ENCODE measurements at regions not wholly inside any gene's neighbourhood (a gene's known extent, or its start where the extent isn't known, plus 50 kb on each side); places are given as distances from the start of the nearest gene placed in this dataset.

DNA sequence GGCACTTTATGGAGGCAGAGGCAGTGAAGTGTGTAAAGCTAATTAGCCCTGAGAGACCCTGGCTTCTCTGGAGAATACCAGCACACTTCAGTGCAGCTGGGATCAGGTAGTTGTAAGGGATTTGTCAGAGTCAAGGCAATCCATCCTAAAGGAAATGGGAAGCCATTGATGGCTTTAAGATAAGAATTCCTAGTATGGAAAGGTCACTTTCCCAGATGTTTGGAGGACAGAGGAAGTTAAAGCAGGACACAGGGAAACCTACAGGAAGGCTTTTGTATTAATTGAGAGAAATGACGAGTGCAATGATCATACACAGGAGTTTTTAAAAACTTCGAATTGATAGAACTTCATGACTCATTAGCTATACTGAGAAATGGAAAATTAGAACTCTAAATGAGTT, 254.4 kb downstream of the SLC16A7 start:
- H4K20me1 ChIP-seq (ENCODE audit: insufficient read depth) = no peaks in the 10 kb centered on the region
- TF ChIP-seq SIN3A (IDR thresholded peaks at IDR 0.05; ENCODE audit: low read depth) (no peak), SRF (IDR thresholded peaks at IDR 0.05; ENCODE audit: low read depth) (no peak), RAD21 (IDR thresholded peaks at IDR 0.05; ENCODE audit: low read depth) (no peak)
- TF ChIP-seq, protein P1, sequence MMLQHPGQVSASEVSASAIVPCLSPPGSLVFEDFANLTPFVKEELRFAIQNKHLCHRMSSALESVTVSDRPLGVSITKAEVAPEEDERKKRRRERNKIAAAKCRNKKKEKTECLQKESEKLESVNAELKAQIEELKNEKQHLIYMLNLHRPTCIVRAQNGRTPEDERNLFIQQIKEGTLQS (IDR thresholded peaks at IDR 0.05) = no peak
- TF ChIP-seq, protein P2, sequence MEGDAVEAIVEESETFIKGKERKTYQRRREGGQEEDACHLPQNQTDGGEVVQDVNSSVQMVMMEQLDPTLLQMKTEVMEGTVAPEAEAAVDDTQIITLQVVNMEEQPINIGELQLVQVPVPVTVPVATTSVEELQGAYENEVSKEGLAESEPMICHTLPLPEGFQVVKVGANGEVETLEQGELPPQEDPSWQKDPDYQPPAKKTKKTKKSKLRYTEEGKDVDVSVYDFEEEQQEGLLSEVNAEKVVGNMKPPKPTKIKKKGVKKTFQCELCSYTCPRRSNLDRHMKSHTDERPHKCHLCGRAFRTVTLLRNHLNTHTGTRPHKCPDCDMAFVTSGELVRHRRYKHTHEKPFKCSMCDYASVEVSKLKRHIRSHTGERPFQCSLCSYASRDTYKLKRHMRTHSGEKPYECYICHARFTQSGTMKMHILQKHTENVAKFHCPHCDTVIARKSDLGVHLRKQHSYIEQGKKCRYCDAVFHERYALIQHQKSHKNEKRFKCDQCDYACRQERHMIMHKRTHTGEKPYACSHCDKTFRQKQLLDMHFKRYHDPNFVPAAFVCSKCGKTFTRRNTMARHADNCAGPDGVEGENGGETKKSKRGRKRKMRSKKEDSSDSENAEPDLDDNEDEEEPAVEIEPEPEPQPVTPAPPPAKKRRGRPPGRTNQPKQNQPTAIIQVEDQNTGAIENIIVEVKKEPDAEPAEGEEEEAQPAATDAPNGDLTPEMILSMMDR (IDR thresholded peaks at IDR 0.05 in 2 of 3, conservative IDR thresholded peaks at IDR 0.05 in 1 of 3; ENCODE audit: borderline replicate concordance in 1 of 3, insufficient read depth in 1 of 3, low read depth in 2 of 3, low read length in 2 of 3) = no peak
- H3K27me3 ChIP-seq (ENCODE audit: insufficient read depth, low read length) = no peaks in the 10 kb centered on the region
- no peaks in the 10 kb centered on the region for H3K36me3 ChIP-seq (ENCODE audit: control insufficient read depth in 1 of 2, insufficient read depth in 2 of 2, low read length in 2 of 2)
- no peaks in the 10 kb centered on the region; a peak in 1 of 4 replicates for H3K9me3 ChIP-seq (ENCODE audit: control insufficient read depth in 1 of 2, insufficient read depth in 1 of 2, low read depth in 1 of 2, low read length in 2 of 2)
- ATAC-seq (no peak), DNase-seq (ENCODE audit: low read depth, low spot score) (no peak)
- no TSS peak for BruUV-seq (replicated peaks)
- no peaks in the 10 kb centered on the region for H3K9me2 ChIP-seq (ENCODE audit: insufficient read depth)
- CTCF ChIA-PET = no interaction called here
- no peaks in the 10 kb centered on the region for H3K79me2 ChIP-seq (ENCODE audit: insufficient read depth, low read length)
- H3K27ac ChIP-seq (ENCODE audit: low read depth, low read length) = no peak overlapping the region
- H3K9ac ChIP-seq (ENCODE audit: low read length) = no peak overlapping the region
- POLR2A ChIA-PET = no interaction called here
- no peak overlapping the region for H3K4me3 ChIP-seq (replicated peaks in 1 of 2; ENCODE audit: low read depth in 1 of 2, low read length in 2 of 2)
- RAD21 ChIA-PET (ENCODE audit: low non-redundant PET in 1 of 2, low total read pairs in 2 of 2, uncharacterized antibody in 2 of 2, unreplicated experiment in 2 of 2) = no interaction called here
- H3K4me2 ChIP-seq (ENCODE audit: low read length) = no peak overlapping the region
- H3K4me1 ChIP-seq (ENCODE audit: control insufficient read depth in 1 of 2, insufficient read depth in 2 of 2, low read length in 2 of 2) = no peaks in the 10 kb centered on the region
- intact Hi-C loops (cut with micrococcal nuclease) = no loop called here
- no peak overlapping the region for H2AFZ ChIP-seq (ENCODE audit: low read depth, low read length, poor library complexity, severe bottlenecking)

DNA sequence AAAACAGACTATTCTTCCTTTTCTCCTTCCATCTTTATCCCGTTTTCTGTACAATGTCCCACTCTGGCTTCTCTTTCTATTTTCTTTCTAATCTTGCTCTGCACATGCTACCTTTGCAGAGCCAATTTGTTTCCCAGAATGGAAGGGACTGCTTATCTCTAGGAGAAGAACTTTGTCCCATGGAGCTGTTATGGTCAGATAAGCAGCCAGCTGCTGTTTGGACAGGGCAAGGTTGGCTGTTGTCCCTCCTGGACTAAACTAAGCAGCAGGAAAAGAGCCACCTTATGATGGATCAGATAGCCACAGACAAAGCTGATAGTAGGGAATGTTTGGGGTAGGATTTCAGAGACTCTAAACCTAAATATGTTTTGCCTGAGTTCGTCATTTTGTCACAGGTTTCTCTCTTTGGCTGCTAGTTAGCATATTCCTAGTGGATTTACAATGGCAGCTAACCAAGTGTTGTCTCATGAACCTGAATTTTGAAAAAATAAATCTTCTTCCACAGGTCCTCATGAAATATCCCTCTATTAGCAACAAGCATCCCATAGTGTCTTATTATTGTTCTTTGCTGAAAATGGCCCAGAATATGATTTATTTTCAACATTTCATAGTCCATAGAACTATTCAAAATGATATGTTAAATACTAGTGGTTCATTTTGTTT, 262.8 kb downstream of the SLC16A7 start:
- H3K79me2 ChIP-seq (ENCODE audit: insufficient read depth, low read length) = no peaks in the 10 kb centered on the region
- no peaks in the 10 kb centered on the region for H3K27me3 ChIP-seq (ENCODE audit: insufficient read depth, low read length)
- DNase-seq (ENCODE audit: low read depth, low spot score) (no peak), ATAC-seq (no peak)
- no peak overlapping the region for H2AFZ ChIP-seq (ENCODE audit: low read depth, low read length, poor library complexity, severe bottlenecking)
- H3K27ac ChIP-seq (ENCODE audit: low read depth, low read length) = no peak overlapping the region
- no peaks in the 10 kb centered on the region for H3K4me1 ChIP-seq (ENCODE audit: control insufficient read depth in 1 of 2, insufficient read depth in 2 of 2, low read length in 2 of 2)
- BruUV-seq (replicated peaks) = no TSS peak
- intact Hi-C loops (cut with micrococcal nuclease) = no loop called here
- no peaks in the 10 kb centered on the region for H3K9me2 ChIP-seq (ENCODE audit: insufficient read depth)
- no peaks in the 10 kb centered on the region for H4K20me1 ChIP-seq (ENCODE audit: insufficient read depth)
- CTCF ChIA-PET = no interaction called here
- TF ChIP-seq RAD21 (IDR thresholded peaks at IDR 0.05; ENCODE audit: low read depth) (no peak), POLR2A (IDR thresholded peaks at IDR 0.05; ENCODE audit: borderline replicate concordance, extremely low read depth, insufficient read depth, insufficient read length) (no peak), CEBPB (IDR thresholded peaks at IDR 0.05; ENCODE audit: low read depth) (no peak), POLR2AphosphoS5 (IDR thresholded peaks at IDR 0.05; ENCODE audit: low read depth, low read length) (no peak), ZFX (IDR thresholded peaks at IDR 0.05) (no peak), JUND (IDR thresholded peaks at IDR 0.05) (no peak), EZH2phosphoT487 (IDR thresholded peaks at IDR 0.05; ENCODE audit: borderline replicate concordance) (no peak), ZNF274 (IDR thresholded peaks at IDR 0.05; ENCODE audit: low read depth, low read length) (no peak), SP1 (IDR thresholded peaks at IDR 0.05; ENCODE audit: low read depth) (no peak), EZH2 (IDR thresholded peaks at IDR 0.05) (no peak), EGR1 (IDR thresholded peaks at IDR 0.05; ENCODE audit: low read depth) (no peak), TCF7L2 (IDR thresholded peaks at IDR 0.05; ENCODE audit: borderline replicate concordance, extremely low read depth, insufficient read depth, insufficient read length) (no peak), FOSL1 (IDR thresholded peaks at IDR 0.05; ENCODE audit: low read depth) (no peak)
- TF ChIP-seq, protein P2 (IDR thresholded peaks at IDR 0.05 in 2 of 3, conservative IDR thresholded peaks at IDR 0.05 in 1 of 3; ENCODE audit: borderline replicate concordance in 1 of 3, insufficient read depth in 1 of 3, low read depth in 2 of 3, low read length in 2 of 3) = no peak
- no peak overlapping the region for H3K9ac ChIP-seq (ENCODE audit: low read length)
- RAD21 ChIA-PET (ENCODE audit: low non-redundant PET in 1 of 2, low total read pairs in 2 of 2, uncharacterized antibody in 2 of 2, unreplicated experiment in 2 of 2) = no interaction called here
- H3K36me3 ChIP-seq (ENCODE audit: control insufficient read depth in 1 of 2, insufficient read depth in 2 of 2, low read length in 2 of 2) = no peaks in the 10 kb centered on the region
- no peak overlapping the region for H3K4me3 ChIP-seq (replicated peaks in 1 of 2; ENCODE audit: low read depth in 1 of 2, low read length in 2 of 2)
- POLR2A ChIA-PET = no interaction called here
- no peak overlapping the region for H3K4me2 ChIP-seq (ENCODE audit: low read length)
- H3K9me3 ChIP-seq (ENCODE audit: control insufficient read depth in 1 of 2, insufficient read depth in 1 of 2, low read depth in 1 of 2, low read length in 2 of 2) = no peaks in the 10 kb centered on the region
